ENCODE measurements at regions not wholly inside any gene's neighbourhood (a gene's known extent, or its start where the extent isn't known, plus 50 kb on each side); places are given as distances from the start of the nearest gene placed in this dataset.
"Not testable (repeated sequence)": the region's sequence is repeated elsewhere in the genome, so short reads cannot be mapped to it uniquely, and the experiment has no call there.

DNA sequence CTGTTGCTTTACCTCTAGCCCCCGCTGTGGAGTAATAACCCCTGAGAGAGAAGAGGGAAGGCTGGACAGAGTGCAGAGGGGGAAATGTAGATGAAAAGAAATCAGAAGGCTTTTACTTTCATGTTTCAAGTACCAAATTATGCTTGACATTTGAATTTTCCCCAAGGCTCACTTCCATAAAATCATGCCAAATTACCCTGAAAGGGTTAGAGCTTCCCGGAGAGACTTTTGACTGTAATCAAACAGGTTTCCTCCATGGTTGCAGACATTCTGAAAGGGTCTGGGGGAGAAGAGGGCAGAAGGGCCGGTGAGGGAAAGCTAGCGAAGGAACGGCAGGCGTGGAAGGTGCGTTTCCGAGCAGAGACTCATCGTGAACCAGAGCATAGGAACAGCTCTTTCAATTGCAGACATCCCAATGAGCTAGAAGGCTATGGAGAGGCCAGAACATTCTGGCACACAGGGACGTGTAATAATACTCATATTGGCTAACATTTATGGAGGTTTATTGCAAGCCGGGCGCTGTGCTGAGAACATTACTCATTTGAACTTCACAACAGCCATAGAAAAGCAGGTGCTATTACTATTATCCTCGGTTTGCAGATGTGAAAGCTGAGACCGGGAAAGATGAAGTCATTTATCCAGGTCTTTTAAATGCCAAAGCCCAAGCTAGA lies 620.8 kb upstream of the AUTS2 start:
- DNase-seq, result no peak

DNA sequence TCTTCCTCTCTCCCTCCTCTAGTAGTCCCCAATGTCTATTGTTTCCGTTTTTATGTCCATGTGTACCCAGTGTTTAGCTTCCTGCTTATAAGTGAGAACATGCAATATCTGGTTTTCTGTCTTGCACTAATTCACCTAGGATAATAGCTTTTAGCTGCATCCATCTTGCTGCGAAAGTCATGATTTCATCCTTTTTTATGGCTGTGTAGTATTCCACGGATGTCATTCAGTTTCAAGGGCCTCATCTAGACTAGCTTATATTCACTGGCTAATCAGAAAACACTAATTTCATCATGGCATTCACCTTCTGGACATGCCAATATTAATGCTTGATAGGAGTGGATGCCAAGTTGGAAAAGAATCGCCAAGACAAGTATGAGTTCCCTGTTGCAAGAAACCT lies 619.6 kb upstream of the AUTS2 start:
- DNase-seq, result no peak

DNA sequence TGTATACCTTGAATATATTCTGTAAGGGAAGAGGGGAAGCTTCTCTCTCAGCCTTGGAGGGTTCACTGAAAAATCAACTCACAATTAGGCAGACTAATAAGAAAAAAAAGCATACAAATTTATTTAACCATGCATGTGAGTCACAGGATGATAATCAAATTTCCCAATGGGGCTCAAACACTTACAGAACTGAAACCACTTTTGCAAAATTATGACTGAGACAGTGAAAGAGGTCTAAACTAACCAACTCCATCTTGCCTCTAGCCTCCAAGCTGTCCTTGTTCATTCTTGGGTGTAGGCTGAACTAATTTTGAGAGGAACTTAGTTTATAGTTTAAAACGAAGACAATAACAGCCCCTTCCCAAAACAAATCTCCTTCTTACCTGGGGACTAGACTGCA lies 618.3 kb upstream of the AUTS2 start:
- DNase-seq, result peak; percentile 1

DNA sequence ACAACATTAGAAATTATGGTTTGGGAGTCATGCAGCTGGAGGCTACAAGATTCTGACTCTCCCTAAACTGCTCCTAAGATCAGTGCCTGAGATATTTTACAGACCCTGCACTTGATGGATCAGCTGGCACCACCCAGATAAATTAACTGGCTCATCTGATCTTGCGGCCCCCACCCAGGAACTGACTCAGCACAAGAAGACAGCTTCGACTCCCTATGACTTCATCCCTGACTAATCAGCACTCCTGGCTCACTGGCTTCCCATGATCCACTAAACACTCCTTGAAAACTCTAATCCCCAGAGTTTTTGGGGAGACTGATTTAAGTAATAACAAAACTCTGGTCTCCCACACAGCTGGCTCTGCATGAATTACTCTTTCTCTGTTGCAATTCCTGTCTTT lies 617.8 kb upstream of the AUTS2 start:
- DNase-seq, result not testable (repeated sequence)

DNA sequence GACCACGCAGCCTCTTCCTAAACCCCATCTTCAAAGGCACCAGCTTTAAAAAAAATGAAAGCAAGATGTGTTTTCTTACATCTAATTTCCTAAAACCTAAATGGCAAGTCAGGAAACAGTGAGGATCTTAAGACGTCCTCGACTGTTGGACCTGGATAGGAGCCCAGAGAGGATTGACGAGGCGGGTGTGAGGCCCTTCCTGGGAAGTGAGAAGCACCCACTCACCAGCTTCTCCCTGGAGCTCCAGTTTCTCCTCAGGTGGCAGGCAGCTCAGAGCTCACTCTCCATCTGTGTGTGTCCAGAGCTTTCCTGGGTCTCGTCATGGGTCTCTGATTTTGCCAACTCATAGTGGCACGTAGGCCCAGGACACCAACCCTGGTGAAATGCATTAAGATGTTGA lies 614.0 kb upstream of the AUTS2 start:
- DNase-seq, result no peak

DNA sequence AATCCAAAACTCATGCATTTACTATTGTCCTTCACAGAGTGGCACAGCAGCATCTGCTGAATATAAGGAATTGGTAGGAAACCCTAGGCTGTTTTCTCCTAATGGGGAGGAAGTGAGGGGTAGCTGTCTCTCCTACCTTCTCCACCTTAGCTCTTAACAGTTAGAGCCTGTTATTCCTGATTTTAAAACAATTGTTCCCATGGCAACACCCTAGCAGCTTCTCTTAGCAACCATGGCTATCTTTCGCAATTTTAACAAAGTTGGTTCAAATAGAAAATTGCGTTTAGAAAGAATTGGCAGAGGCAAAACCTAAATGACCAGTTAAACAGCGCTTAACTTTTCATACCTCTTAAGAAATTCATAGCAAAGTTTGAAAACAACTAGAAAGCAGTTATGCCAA lies 603.4 kb upstream of the AUTS2 start:
- DNase-seq, result no peak

DNA sequence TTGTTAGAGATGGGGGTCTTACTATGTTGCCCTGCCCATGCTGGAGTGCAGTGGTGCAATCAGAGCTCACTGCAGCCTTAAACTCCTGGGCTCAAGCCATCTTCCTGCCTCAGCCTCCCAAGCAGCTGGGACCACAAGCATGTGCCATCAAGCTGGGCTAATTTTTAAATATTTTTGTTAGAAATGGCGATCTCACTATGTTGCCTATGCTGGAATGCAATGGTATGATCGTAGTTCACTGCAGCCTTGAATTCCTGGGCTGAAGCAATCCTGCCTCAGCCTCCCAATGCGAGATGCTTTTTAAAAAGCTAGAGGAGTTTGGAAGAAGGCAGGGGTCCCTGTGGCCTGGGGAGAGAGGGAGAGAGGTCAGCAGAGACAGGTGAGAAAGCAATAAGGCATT lies 600.1 kb upstream of the AUTS2 start:
- no peak for DNase-seq

DNA sequence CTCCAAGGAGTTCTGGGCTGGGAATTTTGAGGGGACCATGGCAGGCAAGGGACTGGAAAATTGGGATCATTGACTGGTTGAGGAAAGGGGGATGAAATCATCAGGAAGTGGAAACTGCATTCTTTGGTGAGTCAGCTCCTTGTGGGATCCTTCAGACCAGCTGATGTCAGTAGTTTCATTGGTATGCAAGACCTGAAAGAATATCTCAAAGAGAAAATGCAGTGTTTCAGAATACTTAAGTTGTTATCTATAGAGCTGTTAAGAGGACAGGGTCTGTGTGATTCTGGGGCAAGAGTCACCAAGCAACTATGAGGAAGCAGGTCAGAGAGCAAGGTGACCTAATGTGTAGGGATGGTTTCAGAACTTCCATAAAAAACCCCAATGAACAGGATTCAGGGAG lies 595.9 kb upstream of the AUTS2 start:
- DNase-seq, result no peak

DNA sequence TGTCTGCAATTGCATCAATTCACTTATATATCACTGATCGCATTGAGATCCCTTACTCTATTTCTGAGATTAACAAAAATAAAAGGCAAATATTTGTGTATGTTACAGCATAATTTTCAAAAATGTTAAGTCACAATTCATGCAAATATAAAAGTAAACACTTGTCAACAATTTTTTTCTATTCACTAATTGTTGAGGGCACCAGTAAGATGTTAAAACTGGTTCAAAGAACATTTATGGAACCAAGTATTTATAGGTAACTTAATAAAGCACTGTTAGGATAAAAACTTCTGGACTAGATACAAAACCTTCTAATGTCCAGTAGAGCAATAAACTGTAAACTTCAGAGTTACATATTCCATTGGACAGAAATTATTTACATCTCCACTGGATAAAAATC lies 586.1 kb upstream of the AUTS2 start:
- no peak for DNase-seq

DNA sequence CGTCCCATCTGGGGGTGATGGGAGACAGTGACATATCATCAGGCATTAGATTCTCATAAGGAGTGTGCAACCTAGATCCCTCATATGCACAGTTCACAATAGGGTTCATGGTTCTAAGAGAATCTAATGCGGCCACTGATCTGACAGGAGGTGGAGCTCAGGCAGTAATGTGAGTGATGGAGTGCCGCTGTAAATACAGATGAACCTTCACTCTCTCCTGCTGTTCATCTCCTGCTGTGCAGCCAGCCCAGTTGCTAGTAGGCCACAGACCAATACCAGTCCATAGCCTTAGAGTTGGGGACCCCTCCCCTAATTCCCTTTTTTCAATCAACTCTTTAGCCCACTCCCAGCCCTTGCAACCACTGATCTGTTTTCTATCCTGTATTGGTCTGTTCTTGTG lies 581.1 kb upstream of the AUTS2 start:
- DNase-seq, result no peak

DNA sequence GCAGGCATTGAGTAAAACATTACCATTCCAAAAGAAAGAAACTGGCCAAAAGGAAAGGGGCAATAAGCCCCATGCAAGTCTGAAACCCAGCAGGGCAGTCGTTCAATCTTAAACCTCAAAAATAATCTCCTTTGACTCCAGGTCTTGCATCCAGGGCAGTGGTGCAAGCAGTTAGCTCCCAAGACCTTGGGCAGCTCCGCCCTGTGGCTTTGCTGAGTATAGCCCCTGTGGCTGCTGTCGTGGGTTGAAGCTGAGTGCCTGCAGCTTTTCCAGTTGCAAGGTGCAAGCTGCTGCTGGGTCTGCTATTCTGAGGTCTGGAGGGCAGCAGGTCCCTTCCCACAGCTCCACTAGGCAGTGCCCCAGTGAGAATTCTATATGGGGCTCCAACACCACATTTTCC lies 580.1 kb upstream of the AUTS2 start:
- no peak for DNase-seq

DNA sequence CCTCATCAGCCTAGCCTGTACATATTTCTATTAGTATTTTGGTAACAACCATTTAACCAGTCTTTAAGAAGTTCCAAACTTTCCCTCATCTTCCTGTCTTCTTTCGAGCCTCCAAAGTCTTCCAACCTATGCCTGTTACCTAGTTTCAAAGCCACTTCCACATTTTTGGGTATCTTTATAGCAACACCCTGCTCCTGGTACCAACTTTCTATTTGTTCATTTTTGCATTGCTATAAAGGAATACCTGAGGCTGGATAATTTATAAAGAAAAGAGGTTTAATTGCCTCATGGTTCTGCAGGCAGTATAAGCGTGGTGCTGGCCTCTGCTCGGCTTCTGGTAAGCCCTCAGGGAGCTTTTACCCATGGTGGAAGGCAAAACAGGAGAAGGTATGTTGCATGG lies 578.8 kb upstream of the AUTS2 start:
- DNase-seq, result no peak

DNA sequence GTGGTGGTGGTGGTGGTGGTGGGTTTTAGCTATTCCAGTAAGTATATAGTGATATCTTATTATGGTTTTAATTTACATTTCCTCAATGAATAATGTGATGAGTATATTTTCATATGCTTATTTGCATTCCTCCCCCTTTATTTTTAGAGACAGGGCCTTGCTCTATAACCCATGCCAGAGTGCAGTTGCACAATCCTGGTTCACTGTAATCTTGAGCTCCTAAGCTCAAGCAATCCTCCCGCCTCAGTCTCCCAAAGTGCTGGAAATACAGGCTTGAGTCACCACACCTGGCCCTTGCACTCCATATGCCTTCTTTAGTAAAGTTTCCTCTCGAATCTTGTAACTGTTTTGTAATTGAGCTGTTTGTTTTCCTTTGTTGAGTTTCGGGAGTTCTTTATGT lies 577.7 kb upstream of the AUTS2 start:
- DNase-seq, result no peak

DNA sequence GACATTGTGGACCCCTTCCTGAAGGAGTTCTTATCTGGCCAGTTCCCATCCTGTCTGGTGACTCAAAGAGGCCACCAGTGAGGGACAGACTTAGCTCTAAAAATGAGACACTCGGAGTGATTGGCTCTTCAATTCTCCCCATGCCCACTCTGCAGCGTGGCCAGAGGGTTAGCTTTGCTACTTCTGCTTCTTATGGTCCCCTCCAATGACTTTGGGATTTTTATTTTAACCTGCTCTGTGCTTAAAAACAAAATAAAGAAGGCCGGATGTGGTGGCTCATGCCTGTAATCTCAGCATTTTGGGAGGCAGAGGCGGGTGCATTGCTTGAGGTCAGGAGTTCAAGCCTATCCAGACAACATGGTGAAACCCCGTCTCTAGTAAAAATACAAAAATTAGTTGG lies 573.0 kb upstream of the AUTS2 start:
- no peak for DNase-seq

DNA sequence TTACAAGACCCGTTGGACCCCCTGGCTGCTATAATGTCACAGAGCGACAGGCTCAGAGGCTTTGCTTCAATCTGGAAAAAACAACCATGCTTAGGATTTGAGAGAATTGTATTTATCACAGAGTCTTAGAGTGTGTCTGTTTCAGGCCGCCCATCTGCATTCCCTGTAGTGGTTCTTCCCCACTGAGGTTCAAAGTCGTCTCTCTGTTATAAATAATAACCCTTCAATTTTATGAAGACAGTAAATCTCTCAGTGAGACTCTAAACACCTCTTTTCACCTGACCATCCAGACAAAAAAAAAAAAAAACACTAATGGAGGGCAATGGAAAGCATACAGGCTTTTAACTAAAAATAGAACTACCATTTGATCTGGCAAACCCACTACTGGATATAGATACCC lies 565.4 kb upstream of the AUTS2 start:
- no peak for DNase-seq

DNA sequence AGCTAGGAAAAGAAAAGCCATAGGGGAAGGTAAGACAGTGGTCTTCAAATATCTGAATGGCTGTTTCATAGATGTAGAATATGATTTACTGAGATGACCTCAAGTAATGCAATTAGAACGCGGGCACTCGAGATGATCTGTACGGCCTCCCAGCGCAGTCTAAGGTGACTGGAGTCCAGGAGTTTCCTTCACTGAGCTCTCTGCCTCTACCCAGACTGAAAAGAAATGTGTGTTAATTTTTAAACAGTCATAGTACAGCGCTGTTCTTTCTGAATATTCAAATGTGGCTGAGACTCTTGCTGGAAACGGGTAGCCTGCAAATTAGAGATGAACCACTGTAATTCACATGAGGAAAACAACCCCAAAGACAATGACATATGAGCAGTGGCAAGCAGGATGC lies 562.4 kb upstream of the AUTS2 start:
- no peak for DNase-seq

DNA sequence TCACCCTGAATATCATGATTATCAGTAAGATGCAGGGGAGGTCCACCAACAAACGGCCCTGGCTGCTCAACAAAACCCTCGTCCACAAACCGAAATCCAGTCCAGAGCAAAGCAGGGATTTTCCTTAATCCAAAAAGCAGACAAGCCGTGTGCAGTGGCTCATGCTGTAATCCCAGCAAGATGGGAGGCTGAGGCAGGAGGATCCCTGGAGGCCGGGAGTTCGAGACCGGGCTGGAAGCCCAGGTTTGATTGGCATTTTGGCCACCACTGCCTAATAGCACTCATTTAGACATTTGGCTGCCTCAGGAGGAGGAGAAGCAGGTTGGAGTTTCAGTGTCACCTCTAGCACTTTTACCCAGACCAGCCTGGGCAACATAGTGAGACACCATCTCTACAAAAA lies 562.0 kb upstream of the AUTS2 start:
- no peak for DNase-seq

DNA sequence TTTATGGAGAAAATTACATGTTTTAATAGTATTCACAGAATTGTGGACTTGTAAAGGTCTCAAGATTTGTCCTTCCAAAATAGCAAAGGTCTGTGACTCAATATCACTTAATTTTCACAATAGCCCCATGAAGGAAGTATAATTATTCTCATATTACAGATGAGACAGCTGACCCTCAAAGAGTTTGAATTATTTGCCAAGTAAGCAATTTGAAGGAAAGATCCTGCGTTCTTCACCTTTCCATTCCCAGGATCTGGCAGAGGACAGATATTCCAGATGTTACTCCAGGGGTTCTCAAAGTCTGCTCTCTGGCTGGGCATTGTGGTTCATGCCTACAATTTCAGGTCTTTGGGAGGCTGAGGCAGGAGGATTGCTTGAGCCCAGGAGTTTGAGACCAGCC lies 559.4 kb upstream of the AUTS2 start:
- no peak for DNase-seq

DNA sequence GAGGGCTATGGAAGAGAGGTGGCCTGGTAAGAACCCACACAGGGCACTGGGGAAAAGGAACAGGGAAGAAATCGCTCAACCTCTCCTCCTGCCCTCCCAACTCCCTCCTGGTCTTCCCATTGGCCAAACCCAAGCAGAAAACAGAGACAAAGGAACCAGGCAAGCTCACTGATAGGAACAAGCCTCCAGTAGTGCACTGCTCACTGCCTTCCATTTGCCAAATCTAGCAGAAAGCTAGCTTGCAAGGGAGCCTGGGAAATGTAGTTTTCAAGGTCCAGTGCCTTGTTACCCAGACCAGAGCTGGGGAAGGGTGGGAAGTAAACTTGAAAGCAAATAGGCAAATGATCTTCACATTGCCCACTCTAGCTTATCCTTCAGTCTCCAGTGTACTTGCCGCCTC lies 556.1 kb upstream of the AUTS2 start:
- DNase-seq, result no peak

DNA sequence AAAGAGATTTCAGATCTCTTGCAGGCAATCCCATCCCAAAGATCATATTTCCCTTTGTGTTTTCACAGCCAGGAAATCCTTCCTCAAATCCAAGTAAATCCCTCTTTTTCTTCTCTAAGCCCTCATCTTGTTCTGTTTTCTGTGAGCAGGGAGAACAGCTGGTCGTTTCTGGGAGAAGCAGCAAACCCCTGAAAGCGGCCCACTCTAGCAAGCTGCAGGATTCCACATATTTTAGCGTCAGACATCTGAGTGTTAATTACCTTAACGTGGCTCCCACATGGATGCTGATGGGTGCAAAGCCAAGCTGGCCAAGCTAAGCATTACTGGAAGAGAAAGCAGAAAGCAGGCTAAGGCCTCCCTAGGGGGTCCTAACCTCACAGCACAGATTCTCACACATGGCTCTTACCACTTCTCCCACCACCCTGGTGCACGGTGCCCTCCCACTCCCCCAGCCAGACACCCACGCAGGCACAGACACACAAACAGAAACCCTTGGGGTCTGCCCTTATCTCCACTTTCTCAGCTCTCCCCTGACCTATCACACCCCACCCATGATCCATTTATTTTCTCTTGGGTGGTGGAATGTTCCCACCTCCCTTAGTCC lies 551.0 kb upstream of the AUTS2 start:
- no peak for DNase-seq

DNA sequence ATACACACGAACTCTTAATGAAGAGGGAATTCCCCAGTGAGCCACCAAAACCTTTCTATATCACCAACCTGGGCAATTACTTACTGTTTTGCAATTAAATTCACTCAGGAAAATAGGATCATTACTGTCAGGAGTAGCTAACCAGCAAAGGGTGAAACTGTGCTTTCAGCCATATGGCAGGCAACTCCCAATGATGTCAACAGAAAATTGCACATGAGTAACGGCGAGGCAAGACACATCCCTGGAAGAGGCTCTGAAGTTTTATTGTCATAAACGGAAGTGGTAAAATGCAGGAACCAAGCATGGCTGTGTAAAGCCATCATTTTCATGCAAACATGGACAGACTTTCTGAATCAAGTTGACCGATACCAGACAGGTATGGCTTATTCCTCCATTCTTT lies 548.9 kb upstream of the AUTS2 start:
- no peak for DNase-seq

DNA sequence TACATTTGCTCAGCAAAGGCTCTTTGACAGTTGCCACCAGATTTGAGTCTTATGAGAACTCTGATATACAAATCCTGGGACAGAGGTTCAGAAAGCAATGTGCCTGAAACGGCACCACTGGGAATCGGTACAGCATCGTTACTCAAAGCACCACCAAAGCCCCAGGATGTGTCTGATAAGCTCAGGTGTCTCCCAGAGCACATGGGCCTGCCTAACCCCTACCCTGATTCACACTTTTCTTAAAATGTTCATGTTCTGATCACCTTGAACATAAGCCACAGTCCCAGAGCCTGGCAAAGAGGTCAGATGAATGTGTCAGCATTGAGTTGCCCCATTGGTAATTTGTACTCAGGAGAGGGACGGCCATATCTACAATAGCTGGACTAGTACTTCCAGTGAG lies 545.8 kb upstream of the AUTS2 start:
- DNase-seq, result no peak

DNA sequence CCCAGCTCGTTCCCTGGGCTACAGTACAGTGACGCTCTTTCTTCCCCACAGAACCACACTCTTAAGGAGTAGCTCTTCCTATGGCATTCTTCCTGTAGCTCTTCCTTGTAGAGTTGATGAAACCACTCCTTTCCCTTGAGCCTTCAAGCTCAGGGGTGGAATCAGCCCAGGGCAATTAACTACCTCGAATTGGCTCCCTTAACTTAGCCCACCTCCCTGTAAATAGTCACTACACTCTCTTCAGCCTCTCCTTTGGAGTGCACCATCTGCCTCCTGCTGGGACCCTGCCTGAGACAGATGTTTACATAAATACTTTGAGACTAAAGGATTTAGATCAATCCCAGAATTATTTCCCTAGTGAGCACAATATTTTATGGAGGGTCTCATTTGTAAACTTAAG lies 537.8 kb upstream of the AUTS2 start:
- DNase-seq, result no peak

DNA sequence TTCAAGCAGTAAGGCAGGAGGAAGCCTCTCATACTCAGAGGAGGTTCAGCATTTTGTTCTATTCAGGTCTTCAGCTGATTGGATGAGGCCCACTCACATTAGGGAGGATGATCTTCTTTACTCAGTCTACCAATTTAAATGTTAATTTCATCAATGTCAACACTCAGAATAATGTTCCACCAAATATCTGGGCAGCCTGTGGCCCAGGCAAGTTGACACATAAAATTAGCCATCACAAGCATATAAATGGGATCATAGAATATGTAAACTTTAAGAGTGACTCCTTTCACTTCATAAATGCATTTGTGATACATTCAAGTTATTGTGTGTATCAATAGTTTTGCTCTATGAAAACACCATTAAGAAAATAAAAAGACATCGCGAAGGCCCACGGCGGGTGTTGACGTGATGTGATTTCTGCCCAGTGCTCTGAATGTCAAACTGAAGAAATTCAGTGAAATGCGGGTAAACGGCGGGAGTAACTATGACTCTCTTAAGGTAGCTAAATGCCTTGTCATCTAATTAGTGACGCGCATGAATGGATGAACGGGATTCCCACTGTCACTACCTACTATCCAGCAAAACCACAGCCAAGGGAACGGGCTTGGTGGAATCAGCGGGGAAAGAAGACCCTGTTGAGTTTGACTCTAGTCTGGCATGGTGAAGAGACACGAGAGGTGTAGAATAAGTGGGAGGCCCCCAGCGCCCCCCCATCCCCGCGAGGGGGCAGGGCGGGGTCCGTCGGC lies 536.1 kb upstream of the AUTS2 start:
- no peak for DNase-seq

DNA sequence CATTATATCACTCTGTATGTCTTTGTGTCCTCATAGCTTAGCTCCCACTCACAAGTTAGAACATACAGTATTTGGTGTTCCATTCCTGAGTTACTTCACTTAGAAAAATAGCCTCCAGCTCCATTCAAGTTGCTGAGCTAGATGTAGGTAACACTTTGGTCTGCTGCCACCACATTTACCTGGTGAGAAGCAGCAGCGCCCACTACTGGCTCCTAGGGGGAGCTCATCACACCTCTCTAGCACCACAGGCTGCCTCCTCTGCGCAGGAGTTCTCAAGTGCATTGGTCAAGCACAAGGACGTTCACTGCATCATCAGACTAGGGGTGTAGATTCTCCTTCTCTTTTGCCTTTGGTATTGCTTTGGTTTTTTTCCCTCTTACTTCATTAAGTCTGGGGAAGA lies 530.9 kb upstream of the AUTS2 start:
- no peak for DNase-seq
